T-helper 1 cell treated with Interleukin-12 subunit alpha and Interleukin-12 subunit beta and Interleukin-4 antibody, amounts not matched to agents 30 ng/mL and 1 ng/mL, for 36 hours (primary cell): ENCODE measurements at regions not wholly inside any gene's neighbourhood (a gene's known extent, or its start where the extent isn't known, plus 50 kb on each side); places are given as distances from the start of the nearest gene placed in this dataset.

Experiments
- intact Hi-C: fragments of 100-400 bp; cut with micrococcal nuclease; formaldehyde crosslinking; loops from one replicate; pipeline ENCODE4 v1.15.1; 2024

GRCh38 chr16:86104537-86105048, 205.6 kb downstream of the IRF8 start:
- intact Hi-C loops, result no loop called here

GRCh38 chr16:86107215-86107825, 208.4 kb downstream of the IRF8 start:
- intact Hi-C loops, result no loop called here

GRCh38 chr16:86108062-86108461, 209.1 kb downstream of the IRF8 start:
- intact Hi-C loops, result no loop called here

GRCh38 chr16:86110134-86110533, 211.2 kb downstream of the IRF8 start:
- intact Hi-C loops, result no loop called here

GRCh38 chr16:86110726-86111125, 211.8 kb downstream of the IRF8 start:
- intact Hi-C loops, result no loop called here

GRCh38 chr16:86112178-86112577, 213.2 kb downstream of the IRF8 start:
- intact Hi-C loops, result no loop called here

GRCh38 chr16:86117235-86117634, 218.3 kb downstream of the IRF8 start:
- intact Hi-C loops, result no loop called here

GRCh38 chr16:86117756-86118155, 218.8 kb downstream of the IRF8 start:
- intact Hi-C loops, result no loop called here

- intact Hi-C loops, result no loop called here
These were observed 219.7 kb downstream of the IRF8 start for GRCh38 chr16:86118467-86119307.

GRCh38 chr16:86120201-86121192, 221.5 kb downstream of the IRF8 start:
- intact Hi-C loops, result no loop called here

GRCh38 chr16:86121374-86122010, 222.5 kb downstream of the IRF8 start:
- intact Hi-C loops, result no loop called here

- intact Hi-C loops, result no loop called here
These were observed 223.8 kb downstream of the IRF8 start for GRCh38 chr16:86122681-86123342.

GRCh38 chr16:86124321-86124720, 225.4 kb downstream of the IRF8 start:
- intact Hi-C loops, result no loop called here

- intact Hi-C loops, result no loop called here
These were observed 227.9 kb downstream of the IRF8 start for GRCh38 chr16:86126891-86127290.

GRCh38 chr16:86127366-86127765, 228.4 kb downstream of the IRF8 start:
- intact Hi-C loops, result no loop called here

- intact Hi-C loops, result no loop called here
These were observed 229.3 kb downstream of the IRF8 start for GRCh38 chr16:86128246-86128645.

- intact Hi-C loops, result no loop called here
These were observed 230.6 kb downstream of the IRF8 start for GRCh38 chr16:86129541-86129940.

- intact Hi-C loops, result no loop called here
These were observed 234.4 kb downstream of the IRF8 start for GRCh38 chr16:86133377-86133776.

- intact Hi-C loops, result no loop called here
These were observed 234.9 kb downstream of the IRF8 start for GRCh38 chr16:86133847-86134375.

GRCh38 chr16:86134802-86135461, 236.0 kb downstream of the IRF8 start:
- intact Hi-C loops, result no loop called here
